Smooth muscle cell (in vitro differentiated cells): ENCODE measurements at regions not wholly inside any gene's neighbourhood (a gene's known extent, or its start where the extent isn't known, plus 50 kb on each side); places are given as distances from the start of the nearest gene placed in this dataset.

Experiments
- DNase-seq: peaks from one replicate; lab custom pipeline; 2025; ENCODE audit not compliant: unreplicated experiment; lab: John Stamatoyannopoulos, UW
- H2AFZ ChIP-seq: fragments of 200-600 bp; sonication (generic); 2 replicates; pipeline ENCODE4 v1.6.0; 2016; ENCODE audit warnings: antibody characterized with exemption, low read depth, mild to moderate bottlenecking
- H3F3A ChIP-seq: fragments of 200-600 bp; sonication (generic); 2 replicates; pipeline ENCODE4 v1.6.0; 2017; ENCODE audit warnings: antibody characterized with exemption, low read depth
- H3K27ac ChIP-seq: fragments of 200-600 bp; sonication (generic); 2 replicates; pipeline ENCODE4 v1.5.1; 2016; ENCODE audit warnings: low read depth, mild to moderate bottlenecking
- H3K27me3 ChIP-seq: fragments of 200-600 bp; sonication (generic); 2 replicates; pipeline ENCODE4 v1.6.1; 2016; ENCODE audit warnings: low read depth, mild to moderate bottlenecking
- H3K36me3 ChIP-seq: fragments of 200-600 bp; sonication (generic); 2 replicates; pipeline ENCODE4 v1.5.1; 2016; ENCODE audit warnings: low read depth
- H3K4me1 ChIP-seq: fragments of 200-600 bp; sonication (generic); 2 replicates; pipeline ENCODE4 v1.5.1; 2016; ENCODE audit warnings: low read depth
- H3K4me2 ChIP-seq: fragments of 200-600 bp; sonication (generic); 2 replicates; pipeline ENCODE4 v1.6.0; 2016; ENCODE audit warnings: mild to moderate bottlenecking
- H3K4me3 ChIP-seq: fragments of 200-600 bp; sonication (generic); 2 replicates; pipeline ENCODE4 v1.5.1; 2016; ENCODE audit warnings: mild to moderate bottlenecking
- H3K79me2 ChIP-seq: fragments of 200-600 bp; sonication (generic); 2 replicates; pipeline ENCODE4 v1.6.0; 2016; ENCODE audit warnings: low read depth, mild to moderate bottlenecking
- H3K9ac ChIP-seq: fragments of 200-600 bp; sonication (generic); 2 replicates; pipeline ENCODE4 v1.6.0; 2016; ENCODE audit warnings: low read depth
- H3K9me3 ChIP-seq: fragments of 200-600 bp; sonication (generic); replicated peaks from 2 replicates; pipeline ENCODE4 v1.5.1; 2016; ENCODE audit warnings: low read depth
- H4K20me1 ChIP-seq: fragments of 200-600 bp; sonication (generic); 2 replicates; pipeline ENCODE4 v1.6.0; 2016; ENCODE audit warnings: low read depth
- WGBS: methylation state at CpG from one replicate; pipeline ENCODE4 v1.1.7; 2016; ENCODE audit warnings: low lambda C conversion rate; 5-methylcytosine and 5-hydroxymethylcytosine counted together
- TF ChIP-seq, protein P1 (sequence below): fragments of 200-600 bp; sonication (generic); IDR thresholded peaks from 2 replicates; pipeline ENCODE4 v1.5.1; 2017; ENCODE audit warnings: borderline replicate concordance, mild to moderate bottlenecking, antibody characterized with exemption; ENCODE audit not compliant: insufficient read depth, poor library complexity, severe bottlenecking

DNA sequence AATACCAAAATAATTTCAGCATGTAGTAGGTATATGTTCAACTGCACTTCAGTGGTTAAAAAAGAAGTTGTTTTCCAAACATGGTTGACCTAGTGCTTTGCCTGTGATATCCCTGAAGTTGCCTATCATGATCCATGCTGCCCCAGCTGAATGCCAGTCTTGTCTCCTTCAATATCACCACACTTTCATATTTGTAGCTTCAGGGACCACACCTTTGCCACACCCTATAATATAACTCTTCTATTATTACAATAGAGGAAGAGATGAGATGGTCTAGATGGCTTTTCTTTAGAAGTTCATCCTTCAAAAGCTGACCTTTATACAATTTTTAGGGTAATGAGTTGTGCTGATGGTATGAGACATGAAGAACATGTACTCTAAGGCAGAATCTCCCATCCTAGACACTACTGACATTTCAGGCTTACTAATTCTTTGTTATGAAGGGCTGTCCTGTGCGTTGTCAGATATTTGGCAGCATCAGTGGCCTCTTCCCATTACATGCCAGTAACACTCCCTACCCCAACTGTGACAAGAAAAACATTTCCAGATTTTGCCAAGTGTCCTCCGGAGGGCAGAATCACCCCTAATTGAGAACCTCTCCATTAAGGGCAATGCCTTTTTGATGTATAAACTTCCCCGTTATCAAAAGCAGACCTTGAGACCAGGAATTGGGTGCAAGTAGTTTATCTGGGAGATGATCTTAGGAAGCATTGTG lies 76.2 kb upstream of the PLCL2 start:
- H3K27me3 ChIP-seq: no peaks in the 10 kb centered on the region
- H3F3A ChIP-seq: no peaks in the 10 kb centered on the region
- H2AFZ ChIP-seq: no peak overlapping the region
- DNase-seq: no peak
- H3K36me3 ChIP-seq: no peaks in the 10 kb centered on the region
- H3K4me3 ChIP-seq: no peak overlapping the region
- WGBS: 85% methylated on average over 3 of the region's 3 CpGs
- H3K79me2 ChIP-seq: no peaks in the 10 kb centered on the region
- no peaks in the 10 kb centered on the region for H4K20me1 ChIP-seq
- no peaks in the 10 kb centered on the region for H3K4me1 ChIP-seq
- no peaks in the 10 kb centered on the region for H3K9me3 ChIP-seq
- H3K9ac ChIP-seq: no peak overlapping the region
- H3K4me2 ChIP-seq: no peak overlapping the region
- TF ChIP-seq, protein P1, sequence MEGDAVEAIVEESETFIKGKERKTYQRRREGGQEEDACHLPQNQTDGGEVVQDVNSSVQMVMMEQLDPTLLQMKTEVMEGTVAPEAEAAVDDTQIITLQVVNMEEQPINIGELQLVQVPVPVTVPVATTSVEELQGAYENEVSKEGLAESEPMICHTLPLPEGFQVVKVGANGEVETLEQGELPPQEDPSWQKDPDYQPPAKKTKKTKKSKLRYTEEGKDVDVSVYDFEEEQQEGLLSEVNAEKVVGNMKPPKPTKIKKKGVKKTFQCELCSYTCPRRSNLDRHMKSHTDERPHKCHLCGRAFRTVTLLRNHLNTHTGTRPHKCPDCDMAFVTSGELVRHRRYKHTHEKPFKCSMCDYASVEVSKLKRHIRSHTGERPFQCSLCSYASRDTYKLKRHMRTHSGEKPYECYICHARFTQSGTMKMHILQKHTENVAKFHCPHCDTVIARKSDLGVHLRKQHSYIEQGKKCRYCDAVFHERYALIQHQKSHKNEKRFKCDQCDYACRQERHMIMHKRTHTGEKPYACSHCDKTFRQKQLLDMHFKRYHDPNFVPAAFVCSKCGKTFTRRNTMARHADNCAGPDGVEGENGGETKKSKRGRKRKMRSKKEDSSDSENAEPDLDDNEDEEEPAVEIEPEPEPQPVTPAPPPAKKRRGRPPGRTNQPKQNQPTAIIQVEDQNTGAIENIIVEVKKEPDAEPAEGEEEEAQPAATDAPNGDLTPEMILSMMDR: no peak
- no peak overlapping the region for H3K27ac ChIP-seq

DNA sequence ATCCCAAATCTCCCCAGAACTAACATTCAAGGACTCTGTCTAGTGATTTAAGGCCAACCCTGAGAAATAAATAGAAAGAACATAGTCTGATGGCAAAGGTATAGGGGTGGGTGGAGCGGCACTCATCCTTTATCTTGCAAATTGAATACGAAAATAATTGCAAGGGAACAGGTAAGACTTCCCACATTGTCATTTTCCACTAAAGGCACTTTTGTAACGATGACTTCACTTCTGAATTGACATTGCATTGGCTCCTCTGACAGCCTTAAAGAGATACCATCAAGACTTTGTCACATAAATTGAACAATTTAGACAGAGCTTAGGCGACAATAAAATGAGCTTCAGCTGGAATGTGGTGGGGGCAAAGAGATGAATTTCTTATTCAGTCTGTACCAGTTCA lies 75.3 kb upstream of the PLCL2 start:
- H3K79me2 ChIP-seq: no peaks in the 10 kb centered on the region
- 69% methylated on average over 4 of the region's 4 CpGs for WGBS
- no peak overlapping the region for H3K4me2 ChIP-seq
- no peaks in the 10 kb centered on the region for H4K20me1 ChIP-seq
- no peak overlapping the region for H3K9ac ChIP-seq
- H3F3A ChIP-seq: no peaks in the 10 kb centered on the region
- H3K27ac ChIP-seq: no peak overlapping the region
- H3K27me3 ChIP-seq: no peaks in the 10 kb centered on the region
- H3K9me3 ChIP-seq: no peaks in the 10 kb centered on the region
- H2AFZ ChIP-seq: no peak overlapping the region
- no peaks in the 10 kb centered on the region for H3K4me1 ChIP-seq
- H3K4me3 ChIP-seq: no peak overlapping the region
- TF ChIP-seq, protein P1: no peak
- DNase-seq: no peak
- H3K36me3 ChIP-seq: no peaks in the 10 kb centered on the region

DNA sequence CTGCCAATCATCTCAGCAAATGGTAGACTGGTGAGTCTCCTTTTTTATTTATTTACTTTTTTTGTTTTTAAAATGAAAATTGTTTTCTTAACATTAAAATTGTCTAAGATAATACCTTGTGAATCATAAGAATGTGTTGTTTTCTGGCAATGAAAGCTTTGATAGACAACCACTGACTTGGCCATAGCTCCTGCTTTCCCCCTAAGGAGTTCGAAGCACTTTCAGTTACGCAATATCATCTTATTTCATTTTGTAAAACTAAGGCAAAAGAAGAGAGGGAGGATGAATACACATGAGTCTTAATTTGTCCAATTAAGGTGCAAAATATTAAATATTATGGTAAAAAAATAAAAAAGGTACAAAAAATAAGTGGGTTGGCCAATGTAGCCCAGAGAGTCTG lies 74.8 kb upstream of the PLCL2 start:
- no peak for DNase-seq
- H3K27me3 ChIP-seq: no peaks in the 10 kb centered on the region
- H3K4me1 ChIP-seq: no peaks in the 10 kb centered on the region
- no peak overlapping the region for H3K9ac ChIP-seq
- H2AFZ ChIP-seq: no peak overlapping the region
- H3K27ac ChIP-seq: no peak overlapping the region
- no peak overlapping the region for H3K4me2 ChIP-seq
- H3K4me3 ChIP-seq: no peak overlapping the region
- no peaks in the 10 kb centered on the region for H3K36me3 ChIP-seq
- H4K20me1 ChIP-seq: no peaks in the 10 kb centered on the region
- WGBS: 98% methylated on average over 2 of the region's 2 CpGs
- H3F3A ChIP-seq: no peaks in the 10 kb centered on the region
- H3K9me3 ChIP-seq: no peaks in the 10 kb centered on the region
- H3K79me2 ChIP-seq: no peaks in the 10 kb centered on the region
- TF ChIP-seq, protein P1: no peak
